ENCODE measurements at regions not wholly inside any gene's neighbourhood (a gene's known extent, or its start where the extent isn't known, plus 50 kb on each side); places are given as distances from the start of the nearest gene placed in this dataset.

DNA sequence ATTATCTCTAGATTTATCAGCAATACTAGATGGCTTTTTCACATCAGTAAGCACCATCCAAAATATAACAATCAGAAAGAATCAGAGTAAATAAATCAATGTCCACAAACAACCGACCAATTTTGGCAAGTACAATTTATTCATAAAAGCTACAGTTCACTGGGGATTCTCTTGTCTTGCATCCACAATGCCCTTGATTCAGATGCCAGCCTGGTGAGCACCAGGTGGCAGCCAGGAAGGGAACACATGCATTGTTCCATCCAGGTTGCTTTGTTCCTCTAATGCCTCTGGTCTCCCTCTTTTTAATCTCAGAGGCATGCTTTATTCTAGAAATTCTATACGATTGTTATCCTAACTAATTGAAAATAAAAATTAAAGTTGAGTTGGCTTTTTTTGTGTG, 242.1 kb upstream of the KIRREL3 start:
- Histone ChIP-seq H3K4me1 (ENCODE audit: insufficient read depth, low read length) (no peaks in the 10 kb centered on the region), H3K9ac (ENCODE audit: low read depth, low read length) (no peak overlapping the region), H3K9me3 (ENCODE audit: control insufficient read depth, insufficient read depth, low read length) (no peaks in the 10 kb centered on the region), H3K36me3 (ENCODE audit: insufficient read depth, low read length) (no peaks in the 10 kb centered on the region)

DNA sequence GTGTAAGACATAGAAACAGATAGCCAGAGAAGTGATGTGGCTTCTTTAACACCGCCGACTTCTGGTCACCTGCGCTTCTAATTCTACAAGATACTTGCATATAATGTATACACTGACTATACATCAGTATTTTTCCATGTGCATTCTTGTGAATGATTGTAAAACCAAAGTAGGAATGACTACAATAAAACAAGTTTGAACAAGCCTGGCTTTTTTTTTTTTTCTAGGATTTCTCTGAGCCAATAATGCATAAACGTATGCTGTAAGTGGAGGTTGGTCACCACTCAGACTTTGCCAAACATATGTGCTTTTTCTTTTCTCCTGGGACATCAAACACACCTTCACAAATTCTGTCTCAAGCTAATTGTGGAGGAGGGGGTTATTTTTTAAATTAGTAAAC, 237.8 kb upstream of the KIRREL3 start:
- Histone ChIP-seq H3K36me3 (ENCODE audit: insufficient read depth, low read length) (no peaks in the 10 kb centered on the region), H3K9me3 (ENCODE audit: control insufficient read depth, insufficient read depth, low read length) (no peaks in the 10 kb centered on the region), H3K4me1 (ENCODE audit: insufficient read depth, low read length) (no peaks in the 10 kb centered on the region), H3K9ac (ENCODE audit: low read depth, low read length) (no peak overlapping the region)

DNA sequence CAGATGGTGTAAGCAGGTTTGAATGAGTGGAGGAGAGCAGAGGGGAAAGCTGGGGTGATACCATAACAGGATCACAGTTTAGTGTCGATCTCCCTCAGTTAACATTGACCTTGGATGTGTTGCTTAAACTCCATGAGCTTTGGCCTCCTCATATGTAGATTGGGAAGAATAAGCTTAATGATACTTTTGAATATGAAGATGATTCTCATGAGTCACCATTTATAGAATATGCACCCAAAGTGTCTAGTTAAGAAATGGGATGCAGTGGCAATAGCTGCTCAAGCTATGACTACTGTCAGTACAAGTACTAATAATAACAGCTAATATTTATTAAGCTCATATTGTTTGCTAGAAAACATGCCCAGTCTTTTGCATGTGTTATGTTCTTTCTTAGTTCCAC, 236.2 kb upstream of the KIRREL3 start:
- H3K9ac ChIP-seq (ENCODE audit: low read depth, low read length): no peak overlapping the region
- no peaks in the 10 kb centered on the region for H3K9me3 ChIP-seq (ENCODE audit: control insufficient read depth, insufficient read depth, low read length)
- no peaks in the 10 kb centered on the region for H3K36me3 ChIP-seq (ENCODE audit: insufficient read depth, low read length)
- no peaks in the 10 kb centered on the region for H3K4me1 ChIP-seq (ENCODE audit: insufficient read depth, low read length)

DNA sequence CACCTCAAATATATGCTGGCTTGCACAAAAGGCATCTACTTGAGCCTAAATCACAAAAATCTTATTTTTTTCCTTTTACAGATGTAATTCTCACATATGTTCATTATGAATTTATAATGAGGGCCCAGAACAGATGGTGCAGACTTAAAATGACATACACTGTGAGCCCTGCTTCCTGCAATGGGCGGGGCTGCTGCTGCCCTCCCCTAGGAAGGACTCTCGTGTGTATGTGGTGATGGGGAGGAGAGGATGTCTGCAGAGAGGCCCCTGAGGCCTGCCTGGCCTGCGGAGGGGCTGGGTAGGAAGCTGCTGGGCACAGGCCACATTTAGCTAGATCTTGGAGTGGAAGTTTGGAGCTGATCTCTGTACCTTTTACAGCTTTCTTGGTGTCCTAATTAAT, 233.4 kb upstream of the KIRREL3 start:
- no peaks in the 10 kb centered on the region for H3K36me3 ChIP-seq (ENCODE audit: insufficient read depth, low read length)

DNA sequence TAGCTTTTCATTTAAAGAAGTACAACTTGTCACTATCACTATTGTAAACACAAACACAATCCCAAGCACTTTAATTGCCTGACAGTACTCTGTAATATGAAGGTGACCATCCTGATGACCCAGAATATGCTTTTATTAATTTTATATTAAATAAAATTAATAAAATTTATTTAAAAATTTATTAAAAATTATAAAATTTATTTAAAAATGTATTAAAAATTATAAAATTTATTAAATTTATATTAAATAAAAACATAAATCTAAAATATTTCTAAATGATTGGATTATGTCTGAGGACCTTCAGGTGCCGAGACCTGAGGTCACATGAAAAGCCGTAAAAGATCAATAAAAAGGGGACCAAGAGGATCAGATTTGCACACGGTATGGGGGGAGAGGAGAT, 229.8 kb upstream of the KIRREL3 start:
- no peaks in the 10 kb centered on the region for H3K4me1 ChIP-seq (ENCODE audit: insufficient read depth, low read length)
- H3K9me3 ChIP-seq (ENCODE audit: control insufficient read depth, insufficient read depth, low read length): no peaks in the 10 kb centered on the region
- no peak overlapping the region for H3K9ac ChIP-seq (ENCODE audit: low read depth, low read length)
- H3K36me3 ChIP-seq (ENCODE audit: insufficient read depth, low read length): no peaks in the 10 kb centered on the region

More for the DNA sequence above, 233.4 kb upstream of the KIRREL3 start:
- Histone ChIP-seq H3K9ac (ENCODE audit: low read depth, low read length) (no peak overlapping the region), H3K9me3 (ENCODE audit: control insufficient read depth, insufficient read depth, low read length) (no peaks in the 10 kb centered on the region), H3K4me1 (ENCODE audit: insufficient read depth, low read length) (no peaks in the 10 kb centered on the region)

DNA sequence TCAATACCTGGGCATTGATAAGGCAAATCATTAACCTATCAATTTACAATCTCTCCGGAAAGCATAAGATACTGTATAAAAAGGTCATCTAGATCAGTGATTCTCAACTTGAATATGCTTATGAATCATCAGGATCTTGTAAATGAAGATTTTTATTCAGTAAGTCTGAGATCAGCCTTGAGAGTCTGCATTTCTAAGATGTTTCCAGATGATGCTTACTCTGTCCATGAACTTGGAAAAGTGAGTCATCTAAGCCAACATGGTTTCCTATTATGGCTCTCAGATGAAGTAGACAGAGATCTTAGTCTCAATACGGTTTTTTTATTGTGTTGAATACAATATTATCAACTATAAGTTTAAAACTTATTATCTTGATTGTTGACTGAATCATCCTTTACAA, 226.4 kb upstream of the KIRREL3 start:
- no peak overlapping the region for H3K9ac ChIP-seq (ENCODE audit: low read depth, low read length)
- no peaks in the 10 kb centered on the region for H3K36me3 ChIP-seq (ENCODE audit: insufficient read depth, low read length)
- H3K4me1 ChIP-seq (ENCODE audit: insufficient read depth, low read length): no peaks in the 10 kb centered on the region
- H3K9me3 ChIP-seq (ENCODE audit: control insufficient read depth, insufficient read depth, low read length): no peaks in the 10 kb centered on the region

DNA sequence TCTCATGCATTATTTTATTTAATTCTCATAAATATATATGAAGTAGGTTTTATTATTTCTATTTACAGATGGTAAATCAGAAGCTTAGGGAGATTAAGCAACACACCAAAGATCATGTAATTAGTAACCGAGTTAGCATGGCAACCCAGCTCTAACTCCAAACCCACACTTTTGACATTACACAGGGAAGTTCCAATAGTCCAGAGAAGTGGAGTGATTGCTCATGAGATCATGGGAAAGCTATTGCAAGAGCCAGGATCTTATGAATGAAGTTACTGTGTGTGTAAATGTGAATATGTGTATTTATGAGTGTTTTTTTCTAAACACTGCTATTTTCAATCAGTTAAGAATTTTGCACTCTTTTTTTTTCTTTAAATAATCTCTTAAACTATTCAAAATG, 225.8 kb upstream of the KIRREL3 start:
- H3K9me3 ChIP-seq (ENCODE audit: control insufficient read depth, insufficient read depth, low read length): no peaks in the 10 kb centered on the region
- no peaks in the 10 kb centered on the region for H3K4me1 ChIP-seq (ENCODE audit: insufficient read depth, low read length)
- no peak overlapping the region for H3K9ac ChIP-seq (ENCODE audit: low read depth, low read length)
- H3K36me3 ChIP-seq (ENCODE audit: insufficient read depth, low read length): no peaks in the 10 kb centered on the region

DNA sequence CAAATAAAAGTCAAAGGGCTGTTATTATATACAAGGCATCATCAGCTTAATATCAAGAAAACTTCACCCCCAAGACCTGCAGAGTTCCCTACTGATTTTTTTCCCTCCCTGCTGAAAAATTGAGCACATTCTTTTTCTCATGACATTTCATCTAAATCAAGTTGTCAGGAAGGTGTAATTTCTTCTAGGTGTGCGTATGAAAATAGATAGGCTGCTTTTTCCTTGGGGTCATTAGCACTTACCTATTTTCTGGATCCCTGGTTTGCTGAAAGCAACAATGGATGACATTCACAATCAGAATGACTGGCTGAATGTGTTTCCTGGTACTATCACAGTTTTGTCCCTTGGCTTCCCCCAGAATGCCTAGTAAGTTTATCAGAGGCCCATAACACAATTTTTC, 225.0 kb upstream of the KIRREL3 start:
- H3K9ac ChIP-seq (ENCODE audit: low read depth, low read length): no peak overlapping the region
- H3K9me3 ChIP-seq (ENCODE audit: control insufficient read depth, insufficient read depth, low read length): no peaks in the 10 kb centered on the region
- H3K36me3 ChIP-seq (ENCODE audit: insufficient read depth, low read length): no peaks in the 10 kb centered on the region
- H3K4me1 ChIP-seq (ENCODE audit: insufficient read depth, low read length): no peaks in the 10 kb centered on the region

DNA sequence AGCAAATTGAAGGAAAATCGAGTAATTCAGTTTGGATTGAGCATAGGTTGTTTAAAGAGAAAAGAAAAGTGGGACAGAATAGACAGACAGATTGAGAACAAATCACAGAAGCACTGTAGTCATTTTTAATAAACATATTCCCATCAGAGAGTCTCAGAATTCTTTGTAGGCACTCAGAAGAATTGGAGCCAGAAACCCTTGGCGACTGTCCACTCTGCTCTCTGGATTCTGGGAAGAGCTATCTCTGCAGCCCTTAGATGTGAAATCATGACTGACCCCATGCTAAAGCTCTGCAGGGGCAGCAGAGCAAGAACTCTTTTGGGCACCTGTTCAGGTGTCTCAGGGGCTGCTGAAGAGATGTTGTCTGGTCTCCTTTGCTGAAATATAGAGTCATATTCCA, 223.7 kb upstream of the KIRREL3 start:
- Histone ChIP-seq H3K9ac (ENCODE audit: low read depth, low read length) (no peak overlapping the region), H3K4me1 (ENCODE audit: insufficient read depth, low read length) (no peaks in the 10 kb centered on the region), H3K9me3 (ENCODE audit: control insufficient read depth, insufficient read depth, low read length) (no peaks in the 10 kb centered on the region), H3K36me3 (ENCODE audit: insufficient read depth, low read length) (no peaks in the 10 kb centered on the region)

DNA sequence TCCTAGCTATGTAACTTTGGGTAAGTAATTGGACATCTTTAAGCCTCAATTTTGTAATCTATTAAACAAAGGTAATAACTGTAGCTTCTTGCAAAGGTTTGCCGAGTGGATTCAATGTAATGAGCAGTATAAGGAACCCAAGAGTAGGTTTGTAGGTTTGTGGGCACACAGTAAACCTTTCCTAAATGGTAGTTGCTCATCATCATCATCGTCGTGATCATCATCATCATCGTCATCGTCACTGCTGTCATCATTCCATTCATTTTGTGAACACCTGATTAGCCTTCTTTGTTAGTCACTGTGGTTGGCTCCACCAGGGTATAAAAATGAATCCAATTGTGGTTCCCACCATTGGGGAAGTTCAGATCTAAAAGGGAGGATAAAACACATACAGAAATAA, 223.1 kb upstream of the KIRREL3 start:
- no peak overlapping the region for H3K9ac ChIP-seq (ENCODE audit: low read depth, low read length)
- H3K36me3 ChIP-seq (ENCODE audit: insufficient read depth, low read length): no peaks in the 10 kb centered on the region
- no peaks in the 10 kb centered on the region for H3K4me1 ChIP-seq (ENCODE audit: insufficient read depth, low read length)
- H3K9me3 ChIP-seq (ENCODE audit: control insufficient read depth, insufficient read depth, low read length): no peaks in the 10 kb centered on the region

DNA sequence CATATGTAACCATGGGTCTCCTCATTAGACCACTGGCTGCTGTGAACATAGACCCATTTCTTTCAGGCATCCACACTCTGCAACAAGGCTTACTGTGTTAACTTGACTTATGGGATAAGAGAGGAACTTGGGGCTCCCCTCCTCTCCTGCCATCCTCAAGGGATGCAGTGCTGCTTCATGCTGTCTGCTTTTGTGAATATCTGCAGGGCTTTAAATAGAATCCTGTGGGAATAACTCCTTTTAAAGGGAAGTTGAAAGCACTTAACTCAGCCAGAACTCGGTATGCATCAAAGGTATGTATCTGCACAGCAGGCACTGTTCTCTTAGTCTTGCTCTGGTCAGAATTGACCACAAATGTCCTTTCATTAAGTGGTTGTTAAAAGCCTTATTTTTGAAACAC, 222.5 kb upstream of the KIRREL3 start:
- no peak overlapping the region for H3K9ac ChIP-seq (ENCODE audit: low read depth, low read length)
- no peaks in the 10 kb centered on the region for H3K4me1 ChIP-seq (ENCODE audit: insufficient read depth, low read length)
- H3K36me3 ChIP-seq (ENCODE audit: insufficient read depth, low read length): no peaks in the 10 kb centered on the region
- no peaks in the 10 kb centered on the region for H3K9me3 ChIP-seq (ENCODE audit: control insufficient read depth, insufficient read depth, low read length)

DNA sequence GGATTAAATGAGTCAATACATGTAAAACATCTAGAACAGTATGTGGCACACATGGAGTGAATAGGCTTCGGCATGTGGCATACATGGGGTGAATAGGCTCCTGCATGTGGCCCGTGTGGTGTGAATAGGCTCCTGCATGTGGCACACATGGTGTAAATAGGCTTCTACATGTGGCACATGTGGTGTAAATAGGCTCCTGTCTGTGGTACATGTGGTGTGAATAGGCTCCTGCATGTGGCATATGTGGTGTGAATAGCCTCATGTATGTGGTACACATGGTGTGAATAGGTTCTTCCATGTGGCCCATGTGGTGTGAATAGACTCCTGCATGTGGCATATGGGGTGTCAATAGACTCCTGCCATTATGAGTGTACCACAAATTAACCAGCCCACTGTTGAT, 219.1 kb upstream of the KIRREL3 start:
- H3K4me1 ChIP-seq (ENCODE audit: insufficient read depth, low read length): no peaks in the 10 kb centered on the region
- no peak overlapping the region for H3K9ac ChIP-seq (ENCODE audit: low read depth, low read length)
- H3K36me3 ChIP-seq (ENCODE audit: insufficient read depth, low read length): no peaks in the 10 kb centered on the region
- H3K9me3 ChIP-seq (ENCODE audit: control insufficient read depth, insufficient read depth, low read length): no peaks in the 10 kb centered on the region

DNA sequence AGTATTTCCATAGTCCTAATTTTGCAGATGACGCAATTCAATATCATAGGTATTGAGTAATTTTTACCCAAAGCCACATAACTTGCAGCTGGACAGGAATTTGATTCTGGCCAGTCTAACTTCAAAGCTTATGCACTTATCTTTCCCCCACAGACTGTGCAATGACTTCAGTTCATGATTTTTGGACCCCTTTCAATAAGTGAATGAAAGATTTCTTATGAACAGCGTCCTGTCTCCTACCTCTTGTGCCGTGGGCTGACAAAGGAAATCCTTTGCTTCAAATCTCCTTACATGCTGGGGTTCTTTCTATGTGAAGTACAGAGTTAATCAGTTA, 217.7 kb upstream of the KIRREL3 start:
- no peak overlapping the region for H3K9ac ChIP-seq (ENCODE audit: low read depth, low read length)
- H3K4me1 ChIP-seq (ENCODE audit: insufficient read depth, low read length): no peaks in the 10 kb centered on the region
- H3K9me3 ChIP-seq (ENCODE audit: control insufficient read depth, insufficient read depth, low read length): no peaks in the 10 kb centered on the region
- no peaks in the 10 kb centered on the region for H3K36me3 ChIP-seq (ENCODE audit: insufficient read depth, low read length)

DNA sequence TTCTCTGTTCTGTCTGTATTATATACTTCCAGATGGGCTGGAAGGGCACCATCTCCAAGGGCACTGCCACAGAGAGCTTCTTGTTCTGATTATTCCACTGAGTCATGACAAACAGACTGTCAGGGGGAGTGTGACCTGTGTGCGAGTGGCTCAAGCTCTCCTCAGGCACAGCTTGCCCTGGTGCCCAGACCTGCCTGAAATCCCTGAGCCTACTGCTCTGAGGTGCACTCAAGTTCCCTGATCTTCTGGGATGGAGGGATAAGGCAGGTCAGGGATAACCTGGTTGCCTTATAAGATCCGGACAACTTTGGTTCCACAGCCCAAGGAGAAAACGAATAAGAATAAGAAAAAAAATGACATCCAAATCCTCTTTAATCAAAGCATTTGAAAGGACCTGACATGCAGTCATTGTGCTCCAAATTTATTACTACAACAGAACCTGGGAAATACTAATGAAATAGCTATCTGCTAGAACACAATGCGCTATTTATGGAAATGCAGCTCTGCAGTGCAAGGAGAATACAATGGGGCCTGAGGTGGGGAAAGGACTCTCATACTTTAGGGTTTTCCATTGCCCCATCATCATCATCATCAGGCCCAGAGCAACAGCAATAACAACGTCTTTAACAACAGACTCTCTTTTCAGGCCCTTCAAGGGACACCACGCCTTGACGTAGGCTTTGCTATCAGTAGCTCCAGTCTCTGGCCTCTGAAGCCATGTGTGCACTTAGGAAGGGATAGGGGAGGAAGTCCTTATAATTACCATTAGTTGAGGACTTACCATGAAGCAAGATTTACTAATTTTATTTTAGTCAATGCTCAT, 217.1 kb upstream of the KIRREL3 start:
- no peaks in the 10 kb centered on the region for H3K9me3 ChIP-seq (ENCODE audit: control insufficient read depth, insufficient read depth, low read length)

DNA sequence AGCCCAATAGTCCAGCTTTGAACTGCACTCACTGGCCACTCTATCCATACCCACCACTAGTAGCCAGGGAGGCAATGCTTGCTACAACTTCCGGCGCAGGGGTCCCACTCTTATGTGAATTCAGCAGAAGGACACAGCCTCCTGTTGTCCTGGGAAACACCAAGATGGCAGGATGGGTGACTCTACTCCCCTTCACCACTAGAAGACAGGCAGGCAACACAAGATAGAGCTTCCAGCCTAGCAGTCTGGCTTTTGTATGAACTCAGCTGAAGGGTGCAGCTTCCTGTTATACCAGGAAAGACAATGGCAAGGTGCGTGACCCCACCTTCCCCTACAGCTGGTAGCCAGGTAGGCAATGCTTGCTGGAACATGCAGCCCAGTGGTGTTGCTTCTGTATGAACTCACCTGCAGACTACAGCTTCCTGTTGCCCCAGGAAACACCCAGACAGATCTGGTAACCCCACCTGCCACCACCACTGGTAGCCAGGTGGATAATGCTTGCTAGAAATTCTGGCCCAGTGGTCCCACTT, 205.2 kb upstream of the KIRREL3 start:
- no peak overlapping the region for H3K9ac ChIP-seq (ENCODE audit: low read depth, low read length)
- H3K36me3 ChIP-seq (ENCODE audit: insufficient read depth, low read length): no peaks in the 10 kb centered on the region
- no peaks in the 10 kb centered on the region for H3K9me3 ChIP-seq (ENCODE audit: control insufficient read depth, insufficient read depth, low read length)
- no peaks in the 10 kb centered on the region for H3K4me1 ChIP-seq (ENCODE audit: insufficient read depth, low read length)

More for the DNA sequence above, 217.1 kb upstream of the KIRREL3 start:
- no peaks in the 10 kb centered on the region for H3K4me1 ChIP-seq (ENCODE audit: insufficient read depth, low read length)
- no peak overlapping the region for H3K9ac ChIP-seq (ENCODE audit: low read depth, low read length)
- no peaks in the 10 kb centered on the region for H3K36me3 ChIP-seq (ENCODE audit: insufficient read depth, low read length)

Data from ES-I3 (cell line).